Activated CD4-positive, alpha-beta T cell treated with anti-CD3 and anti-CD28 coated beads for 48 hours (primary cell): ENCODE measurements at regions not wholly inside any gene's neighbourhood (a gene's known extent, or its start where the extent isn't known, plus 50 kb on each side); places are given as distances from the start of the nearest gene placed in this dataset.

Experiments used
- DNase-seq: peaks from one replicate; pipeline ENCODE4 v3.0.0-alpha.2; 2020

DNA sequence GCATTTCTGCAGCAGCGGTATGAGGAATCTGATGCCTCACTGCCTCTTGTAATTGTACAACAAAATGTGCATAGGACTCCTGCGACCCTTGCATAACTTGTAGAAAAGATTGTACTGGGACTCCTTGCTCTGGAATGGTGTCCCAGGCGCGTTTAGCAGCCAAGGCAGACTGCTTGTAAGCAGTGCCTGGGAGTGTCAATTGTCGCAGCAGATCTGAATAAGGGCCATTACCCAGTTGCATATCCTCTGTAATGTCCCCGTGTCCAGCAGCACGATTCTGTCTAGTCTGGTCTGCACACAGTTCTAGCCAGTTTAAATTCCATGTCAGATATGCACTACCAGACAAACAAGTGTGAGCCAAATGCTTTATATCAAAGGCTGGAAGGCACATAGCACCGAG, 70.7 kb upstream of the BTN3A2 start:
- DNase-seq, result no peak

DNA sequence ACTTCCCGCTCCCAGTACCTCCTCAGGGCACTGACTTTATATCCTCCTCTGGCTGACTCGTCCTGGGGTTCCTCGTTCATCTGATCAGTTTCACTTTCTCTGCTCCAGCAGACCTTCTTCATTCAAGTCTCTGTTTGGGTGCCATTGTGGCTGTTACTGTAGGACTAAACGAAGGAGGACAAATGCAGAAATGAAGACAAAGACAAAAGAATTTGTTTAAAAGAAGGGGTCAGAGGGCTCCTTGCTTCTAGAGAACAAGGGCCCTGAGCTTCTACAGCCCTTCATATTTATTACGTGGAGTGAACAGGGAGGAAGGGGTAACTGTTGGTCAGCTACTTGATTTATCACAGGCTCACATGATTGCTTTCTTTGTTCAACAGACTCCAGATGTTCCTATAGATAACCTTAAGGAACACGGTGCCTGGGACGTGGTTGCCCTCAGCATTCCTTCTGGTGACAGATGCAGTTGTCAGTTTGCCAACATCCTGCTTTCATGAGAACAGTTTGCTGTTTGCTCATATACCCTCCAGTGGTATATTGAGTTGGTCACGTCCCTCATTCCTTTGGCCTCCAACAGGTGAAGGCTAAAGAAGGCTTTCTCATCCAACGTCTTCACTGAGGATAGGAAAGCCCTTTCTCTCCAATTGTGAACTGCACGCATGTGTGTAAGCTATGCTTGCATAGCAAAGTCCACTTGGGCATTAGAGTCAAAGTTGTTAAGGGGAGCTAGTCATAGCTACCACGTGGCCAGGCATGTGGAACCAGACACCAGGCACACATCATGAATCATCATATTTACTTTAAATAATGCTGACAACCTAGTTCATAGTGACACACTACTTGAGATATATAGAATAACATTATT, 69.1 kb upstream of the BTN3A2 start:
- no peak for DNase-seq

DNA sequence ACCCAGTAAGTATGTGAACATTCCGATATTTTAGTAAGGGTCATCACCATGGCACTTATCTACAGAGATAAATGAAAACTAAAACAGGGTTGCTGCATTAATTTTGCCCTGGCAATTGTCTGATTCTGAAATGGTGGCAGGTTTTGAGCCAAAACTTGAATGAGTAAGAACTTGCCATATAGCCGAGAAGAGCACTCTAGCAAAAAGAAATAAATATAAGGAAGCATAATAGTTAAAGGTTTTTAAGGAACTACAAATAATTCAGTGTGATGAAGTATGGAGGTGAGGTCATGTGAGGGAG, 68.5 kb upstream of the BTN3A2 start:
- DNase-seq, result no peak

DNA sequence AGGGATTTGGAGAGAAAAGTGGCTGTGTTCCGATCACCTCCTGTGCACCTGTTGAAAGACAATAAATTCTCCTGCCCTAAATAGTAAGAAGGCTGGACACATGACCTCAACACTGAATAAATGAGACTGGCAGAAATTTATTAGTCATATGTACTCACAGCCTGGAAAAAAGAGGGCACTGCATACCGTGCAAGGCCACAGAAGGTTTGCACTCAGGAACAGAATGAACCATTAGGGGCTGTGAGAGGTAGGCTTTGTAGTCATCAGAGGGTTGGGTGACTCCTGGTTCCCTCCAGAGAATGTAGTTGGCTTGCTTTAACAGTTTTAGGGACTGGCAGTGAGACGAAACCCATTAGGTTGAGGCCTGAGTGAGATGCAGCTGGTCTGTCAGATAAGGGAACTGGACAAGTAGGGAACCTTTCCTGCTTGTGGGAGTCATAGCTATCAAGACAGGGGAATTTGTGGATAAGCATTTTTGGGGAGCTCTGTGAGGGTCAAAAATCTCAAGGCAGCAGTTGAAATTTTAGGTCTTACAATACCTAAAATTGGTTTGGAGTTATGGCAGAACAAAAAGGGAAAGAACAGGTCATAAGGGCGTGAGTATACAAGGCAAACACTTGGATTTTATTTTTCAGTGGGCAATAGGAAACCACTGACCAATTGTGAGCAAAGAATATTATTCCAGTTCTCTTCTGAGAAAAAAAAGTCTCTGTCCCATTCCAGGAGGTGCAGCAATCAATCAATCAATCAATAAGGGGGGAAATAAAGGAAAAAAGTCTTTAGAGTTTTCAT, 67.9 kb upstream of the BTN3A2 start:
- no peak for DNase-seq

DNA sequence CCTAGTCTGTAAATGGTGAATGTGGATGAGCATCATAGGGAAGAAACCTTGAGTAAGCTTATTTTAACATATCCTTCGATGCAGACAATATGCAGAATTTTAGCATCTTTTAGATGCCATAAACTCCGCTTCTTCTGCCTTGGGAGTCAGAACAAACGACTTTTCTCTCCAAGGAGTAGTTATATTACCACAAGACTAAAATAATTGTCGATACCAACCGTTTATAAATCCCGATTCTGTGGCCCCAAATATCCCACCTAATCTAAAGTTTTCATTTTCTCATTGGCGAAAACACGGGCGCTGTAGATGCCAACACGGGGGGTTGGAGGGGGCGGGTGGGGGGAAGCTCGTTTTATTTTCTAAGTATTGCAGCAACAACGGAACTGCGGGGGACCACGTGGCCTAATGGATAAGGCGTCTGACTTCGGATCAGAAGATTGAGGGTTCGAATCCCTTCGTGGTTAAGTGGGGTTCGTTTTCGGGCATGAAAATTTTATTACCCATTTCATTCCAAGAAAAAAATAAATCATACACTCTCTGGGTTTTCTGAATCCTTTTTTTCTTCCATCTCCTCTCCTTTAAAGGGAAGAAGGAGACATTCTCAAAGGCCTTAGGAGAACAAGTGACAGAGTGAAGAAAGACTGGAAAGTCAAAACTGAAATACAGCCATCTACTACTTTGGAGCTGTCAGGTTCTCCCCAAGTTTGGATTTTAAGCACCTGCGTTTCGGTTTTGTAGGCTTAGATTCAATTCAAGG, 65.5 kb upstream of the BTN3A2 start:
- no peak for DNase-seq

DNA sequence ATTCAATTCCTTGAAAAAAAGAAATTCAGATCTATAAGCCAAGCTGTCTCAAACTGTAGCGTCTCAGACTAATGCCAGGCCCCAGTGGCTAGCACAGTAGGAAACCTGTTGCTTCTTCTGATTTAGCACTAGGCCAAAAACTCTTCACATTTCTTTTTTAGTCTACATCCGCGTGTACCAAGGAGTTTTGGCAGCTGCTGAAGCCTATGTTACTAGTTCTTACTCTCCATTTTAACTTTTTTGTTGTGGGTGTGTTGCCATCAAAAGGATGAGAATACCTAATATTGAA, 65.0 kb upstream of the BTN3A2 start:
- no peak for DNase-seq

DNA sequence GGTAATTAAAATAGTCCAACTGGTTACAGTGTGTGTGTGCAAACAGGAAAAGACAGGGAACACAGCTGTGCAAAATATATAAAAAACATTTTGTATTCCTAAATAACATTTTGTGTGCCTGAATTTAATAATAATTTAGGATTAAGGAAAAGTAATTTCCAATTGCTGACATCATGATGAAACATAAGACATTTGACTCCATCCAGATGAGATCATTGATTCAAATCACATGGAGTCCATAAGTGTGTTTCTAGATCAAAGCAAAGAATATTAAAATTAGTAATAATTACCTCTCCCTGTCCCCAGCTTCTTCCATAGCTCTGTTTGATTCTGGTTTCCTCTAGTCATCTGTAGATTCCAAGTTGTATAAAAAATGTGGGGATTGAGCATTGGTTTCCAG, 64.6 kb upstream of the BTN3A2 start:
- no peak for DNase-seq

DNA sequence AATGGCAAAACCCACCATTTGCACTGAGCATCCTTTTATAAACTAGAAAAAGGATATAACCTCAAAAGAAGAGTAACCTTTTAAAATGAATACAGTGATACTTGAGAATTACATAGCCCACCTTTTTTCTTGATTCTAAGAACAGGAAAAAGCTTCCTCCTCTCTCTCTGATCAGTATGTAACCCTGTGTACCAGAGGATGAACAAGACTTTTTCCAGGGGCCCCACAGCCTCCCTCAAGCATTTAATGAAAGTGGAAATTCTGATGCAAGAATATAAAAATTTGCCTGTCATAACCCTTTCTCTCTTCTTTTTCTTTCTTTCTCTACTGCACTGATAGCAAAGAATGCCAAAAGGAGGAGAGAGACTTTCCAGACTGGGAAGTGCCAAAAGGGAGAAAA, 64.2 kb upstream of the BTN3A2 start:
- DNase-seq, result no peak

DNA sequence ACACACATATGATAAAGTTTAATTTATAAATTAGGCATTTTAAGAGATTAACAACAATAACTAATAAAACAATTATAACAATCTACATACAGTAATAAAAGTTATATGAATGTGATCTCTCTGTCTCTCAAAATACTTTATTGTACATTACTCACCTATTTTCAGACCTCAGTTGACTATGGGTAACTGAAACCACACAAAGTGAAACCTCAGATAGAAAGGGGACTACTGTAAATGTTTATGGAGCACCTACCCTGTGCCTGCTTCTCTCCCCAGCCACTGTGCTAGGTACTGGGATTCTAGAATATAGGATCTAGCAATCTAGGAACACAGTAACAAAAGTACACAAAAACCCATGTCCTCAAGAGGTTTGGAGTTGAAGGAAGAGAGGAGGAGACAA, 63.4 kb upstream of the BTN3A2 start:
- DNase-seq, result no peak

DNA sequence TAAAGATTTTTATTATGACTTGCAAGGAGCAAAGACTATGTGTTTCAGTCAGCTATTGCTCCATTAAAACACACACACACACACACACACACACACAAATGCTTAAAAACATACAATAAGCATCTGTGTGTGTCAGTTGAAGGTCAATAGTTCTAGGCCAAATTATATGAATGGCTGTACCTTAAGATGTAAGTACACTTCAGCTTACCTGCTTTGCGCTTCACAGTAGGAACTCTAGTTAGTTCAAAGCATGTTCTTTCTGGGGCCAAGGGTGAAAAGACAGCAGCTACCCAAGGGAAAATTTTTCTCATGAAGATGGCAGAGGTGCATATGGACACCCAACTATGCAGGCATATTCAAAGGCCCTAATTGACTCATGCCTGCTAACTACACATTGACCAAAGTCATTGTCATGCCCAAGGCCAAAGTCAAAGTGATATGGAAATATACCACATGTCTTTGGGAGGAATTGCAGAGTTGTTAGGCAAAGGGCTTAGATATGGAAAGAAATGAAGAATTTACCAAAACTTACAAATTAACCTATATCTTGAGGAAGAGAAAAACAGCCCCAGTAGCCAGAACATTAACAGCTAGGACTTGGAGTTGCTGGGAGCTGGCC, 61.9 kb upstream of the BTN3A2 start:
- DNase-seq, result no peak

DNA sequence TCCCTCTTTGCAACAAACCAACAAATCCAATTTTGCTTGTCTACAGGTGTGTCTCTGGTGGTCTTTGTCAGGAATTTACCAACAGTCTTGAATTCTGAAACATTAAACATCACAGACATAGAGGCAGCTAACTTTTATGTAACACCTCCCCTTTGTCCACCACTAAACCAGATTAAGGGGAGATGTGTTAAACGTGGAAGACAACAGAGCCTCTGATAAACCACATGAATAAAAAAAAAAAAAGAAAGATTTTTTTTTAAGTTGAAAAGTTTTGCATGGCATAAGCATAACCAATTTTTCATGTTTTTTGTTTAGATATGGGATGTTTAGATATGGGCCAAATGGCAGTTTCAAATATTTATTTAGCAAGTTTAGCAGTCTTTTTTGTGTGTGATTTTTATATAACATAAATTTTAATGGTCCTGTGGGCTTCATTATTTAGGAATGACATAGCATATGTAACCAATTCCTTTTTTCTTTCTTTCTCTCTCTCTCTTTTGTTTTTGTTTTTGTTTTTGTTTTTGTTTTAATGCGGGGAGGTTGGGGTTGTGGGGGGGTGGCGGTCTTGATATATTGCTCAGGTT, 60.7 kb upstream of the BTN3A2 start:
- DNase-seq, result no peak

DNA sequence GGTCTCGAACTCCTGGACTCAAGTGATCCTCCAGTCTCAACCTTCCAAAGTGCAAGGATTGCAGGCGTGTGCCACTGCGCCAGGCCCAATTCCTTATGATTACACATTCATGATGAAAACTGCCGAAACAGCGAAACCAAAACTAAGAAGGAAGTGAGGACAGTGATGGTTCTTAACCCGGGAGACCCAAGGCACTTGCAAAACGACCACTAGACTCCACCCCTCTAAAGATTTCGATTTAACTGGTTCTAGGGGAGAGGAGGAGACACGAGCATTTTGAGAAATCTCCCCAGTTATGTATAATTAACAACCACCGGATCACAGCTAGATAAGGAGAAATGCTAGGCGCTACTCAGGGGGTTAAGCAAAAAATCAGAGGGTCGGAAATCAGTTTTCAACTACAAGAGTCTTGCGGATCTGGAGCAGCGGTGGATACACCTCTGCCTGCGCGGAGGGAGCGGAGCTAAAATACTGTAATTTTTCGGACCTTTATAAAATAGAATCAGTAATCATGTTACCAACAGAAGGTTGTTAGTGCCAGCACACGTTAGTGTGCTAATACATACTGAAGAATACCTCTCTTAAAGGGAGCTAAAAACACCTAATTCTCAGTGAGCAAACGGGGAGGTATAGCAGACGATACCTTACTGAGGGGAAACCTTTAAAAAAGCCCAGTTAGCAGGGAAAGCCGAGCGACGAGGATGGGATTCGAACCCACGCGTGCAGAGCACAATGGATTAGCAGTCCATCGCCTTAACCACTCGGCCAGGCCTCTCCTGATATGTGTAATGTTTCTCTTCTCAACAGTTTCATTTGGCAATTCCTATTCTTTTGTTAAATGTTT, 60.0 kb upstream of the BTN3A2 start:
- peak; percentile 89 for DNase-seq

DNA sequence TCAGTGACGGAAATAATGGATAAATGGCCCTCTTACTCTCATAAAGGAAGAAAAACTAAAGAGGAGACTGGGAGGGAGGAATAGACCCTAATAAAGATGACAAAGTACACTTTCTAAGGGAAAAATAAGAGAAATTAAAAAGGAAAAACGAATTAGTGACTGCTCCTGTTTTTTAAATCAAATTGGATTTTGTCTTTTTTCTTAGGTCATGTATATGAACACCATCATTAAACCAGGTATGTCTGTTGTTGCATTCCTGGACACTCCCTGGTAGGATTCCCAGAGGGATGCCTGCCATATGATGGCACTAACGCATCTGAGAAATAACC, 59.4 kb upstream of the BTN3A2 start:
- no peak for DNase-seq

DNA sequence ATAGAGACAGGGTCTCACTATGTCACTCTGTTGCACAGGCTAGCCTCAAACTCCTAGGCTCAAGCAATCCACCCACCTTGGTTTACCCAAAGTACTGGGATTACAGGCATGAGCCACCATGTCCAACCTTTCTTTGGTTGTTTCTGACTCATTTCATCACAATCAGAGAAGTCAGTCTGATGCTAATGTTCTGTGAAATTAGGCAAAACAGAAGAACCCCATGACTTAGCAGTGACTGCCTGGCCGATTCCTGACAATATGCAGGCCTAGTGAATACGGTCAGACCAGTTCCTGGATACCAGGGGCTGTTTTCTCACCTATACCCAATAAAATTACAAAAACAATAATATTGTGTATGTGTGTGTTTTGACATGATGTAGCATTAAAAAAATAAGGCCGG, 58.8 kb upstream of the BTN3A2 start:
- DNase-seq, result no peak

DNA sequence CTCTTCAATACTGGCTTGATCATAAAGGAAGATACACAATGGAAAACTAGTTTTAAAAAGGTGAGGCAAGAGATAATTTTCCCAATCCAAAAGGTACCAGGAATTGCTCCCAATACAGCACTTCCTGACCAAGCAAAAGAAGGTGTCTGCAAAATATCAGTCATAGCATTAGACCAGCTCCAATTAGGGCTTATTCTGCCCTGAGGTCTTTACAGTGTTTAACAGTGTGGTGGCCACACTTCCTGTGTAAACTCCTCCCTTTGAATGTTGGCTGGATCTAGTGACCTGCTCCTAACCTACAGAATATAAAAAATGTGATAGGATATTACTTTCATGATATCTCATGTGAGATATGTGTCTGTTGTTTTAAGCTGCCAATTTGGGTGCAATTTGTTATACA, 57.1 kb upstream of the BTN3A2 start:
- no peak for DNase-seq

DNA sequence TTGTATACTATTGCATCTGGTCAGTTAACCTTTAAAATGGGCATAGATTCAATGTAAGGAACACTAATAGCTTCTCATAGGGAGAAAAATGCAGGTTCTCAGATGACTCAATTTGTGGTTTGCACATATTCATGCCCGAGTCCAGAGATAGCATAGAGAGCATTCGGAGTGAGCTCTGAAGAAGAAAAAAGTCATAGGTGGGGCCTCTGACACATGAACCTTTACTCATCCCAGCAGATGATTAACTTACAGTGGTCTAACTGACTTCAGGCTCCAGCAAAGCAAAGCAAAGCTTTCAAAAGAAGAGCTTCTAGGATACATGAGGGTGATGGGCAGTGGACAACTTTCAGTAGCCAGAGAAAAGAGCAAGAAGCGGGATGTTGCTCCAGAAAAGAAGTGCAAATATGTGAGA, 55.3 kb upstream of the BTN3A2 start:
- no peak for DNase-seq

DNA sequence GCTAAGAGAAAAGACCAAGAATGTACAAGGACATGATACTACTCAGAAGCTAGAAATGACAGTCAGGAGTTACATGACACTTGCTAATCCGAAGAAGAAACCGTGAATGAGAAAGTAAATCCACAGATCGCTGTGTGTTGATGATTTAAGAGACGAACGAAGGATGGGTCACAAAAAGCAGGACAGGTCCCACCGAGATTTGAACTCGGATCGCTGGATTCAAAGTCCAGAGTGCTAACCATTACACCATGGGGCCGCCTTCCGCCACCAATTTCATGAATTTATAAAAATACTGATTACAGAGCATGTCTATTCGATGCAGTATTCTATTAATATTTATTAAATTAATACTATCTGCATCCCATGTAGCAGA, 54.0 kb upstream of the BTN3A2 start:
- peak; percentile 78 for DNase-seq

DNA sequence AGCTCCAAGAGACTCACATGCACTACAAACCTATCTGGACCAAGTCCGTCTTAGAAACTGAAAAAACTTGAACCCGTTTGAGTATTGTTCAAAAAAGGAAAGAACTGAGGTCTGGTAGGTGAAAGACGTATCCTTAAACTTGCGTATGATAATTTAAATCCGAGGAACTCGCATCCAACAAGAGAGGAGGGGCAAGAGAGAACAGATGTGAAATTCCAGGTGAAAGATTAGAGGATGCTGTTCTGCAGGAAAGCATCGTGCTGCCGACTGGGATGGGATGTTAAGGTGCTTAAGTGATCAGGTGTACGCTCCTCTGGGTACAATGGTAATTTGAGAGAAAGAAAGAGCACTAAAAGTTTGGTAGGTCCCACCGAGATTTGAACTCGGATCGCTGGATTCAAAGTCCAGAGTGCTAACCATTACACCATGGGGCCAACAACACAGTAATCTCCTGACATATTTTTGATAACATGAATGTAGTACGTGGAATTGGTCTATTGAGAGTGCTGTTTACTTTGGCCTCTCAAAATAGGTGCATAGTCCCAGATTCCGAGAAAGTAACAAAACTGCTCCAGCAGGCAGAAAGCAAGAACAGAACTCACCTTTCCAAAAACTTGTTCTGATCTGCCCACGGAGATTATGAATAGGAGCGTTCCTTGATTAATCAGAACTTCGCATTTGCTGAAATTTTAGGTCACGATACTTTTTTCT, 53.5 kb upstream of the BTN3A2 start:
- DNase-seq, result peak; percentile 74

DNA sequence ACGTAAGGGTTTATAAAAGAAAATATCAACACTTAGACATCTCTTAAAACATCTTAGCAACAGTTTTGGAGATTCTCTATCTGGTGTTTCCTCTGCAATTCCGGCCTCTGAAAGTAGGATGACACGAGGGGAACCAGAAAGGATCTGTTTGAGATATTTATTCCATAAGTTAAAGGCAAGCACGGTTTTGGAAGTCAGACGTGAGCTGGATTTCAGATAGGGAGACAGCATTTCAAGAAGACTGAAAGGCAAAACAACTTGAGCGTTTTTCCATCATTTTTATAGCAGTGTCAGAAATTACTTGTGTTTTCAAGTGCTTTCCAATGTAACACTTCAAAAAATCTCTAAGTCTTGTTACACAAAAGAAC, 52.9 kb upstream of the BTN3A2 start:
- DNase-seq, result no peak

DNA sequence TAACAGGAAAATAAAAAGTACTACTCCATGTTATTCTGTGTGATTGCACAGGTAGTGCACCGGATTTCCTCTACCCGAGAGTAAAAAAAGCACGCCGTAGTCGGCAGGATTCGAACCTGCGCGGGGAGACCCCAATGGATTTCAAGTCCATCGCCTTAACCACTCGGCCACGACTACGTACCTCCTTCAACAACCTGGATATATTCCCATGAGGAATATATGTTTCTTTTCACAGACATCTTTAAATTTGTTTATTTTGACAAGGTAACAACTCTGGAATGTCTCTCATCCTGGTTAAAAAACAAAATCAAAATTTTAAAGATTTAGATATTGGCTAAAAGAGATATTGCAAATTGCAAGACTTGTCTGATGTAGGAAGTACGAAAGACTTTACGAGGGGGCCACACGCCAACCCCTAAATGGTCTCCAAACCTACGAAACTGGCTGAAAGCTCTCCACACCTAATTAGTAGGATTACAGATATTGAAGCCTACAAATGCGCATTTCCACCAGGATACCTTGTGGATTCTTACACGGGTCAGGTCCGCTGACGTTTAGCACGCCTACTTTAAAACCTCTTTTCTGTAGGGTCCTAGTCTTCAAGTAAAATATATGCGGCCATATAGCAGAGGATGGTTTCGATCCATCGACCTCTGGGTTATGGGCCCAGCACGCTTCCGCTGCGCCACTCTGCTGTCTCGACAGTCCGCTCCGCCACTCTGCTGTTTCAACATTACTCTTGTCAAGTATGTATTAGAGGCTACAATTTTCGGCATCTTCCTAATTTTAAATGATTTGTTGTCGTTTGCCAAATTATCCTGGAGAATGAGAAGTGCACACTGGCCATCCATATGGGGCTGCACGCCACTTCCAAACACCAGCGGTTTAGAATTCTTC, 52.2 kb upstream of the BTN3A2 start:
- peak; percentile 93 for DNase-seq
